GM19467 (cell line): ENCODE measurements at regions not wholly inside any gene's neighbourhood (a gene's known extent, or its start where the extent isn't known, plus 50 kb on each side); places are given as distances from the start of the nearest gene placed in this dataset.

Experiments used
- ATAC-seq: cut with Tn5 transposase; IDR thresholded peaks from one replicate; pipeline ENCODE4 v1.9.1; 2021; ENCODE audit warnings: mild to moderate bottlenecking, moderate library complexity; ENCODE audit not compliant: unreplicated experiment

DNA sequence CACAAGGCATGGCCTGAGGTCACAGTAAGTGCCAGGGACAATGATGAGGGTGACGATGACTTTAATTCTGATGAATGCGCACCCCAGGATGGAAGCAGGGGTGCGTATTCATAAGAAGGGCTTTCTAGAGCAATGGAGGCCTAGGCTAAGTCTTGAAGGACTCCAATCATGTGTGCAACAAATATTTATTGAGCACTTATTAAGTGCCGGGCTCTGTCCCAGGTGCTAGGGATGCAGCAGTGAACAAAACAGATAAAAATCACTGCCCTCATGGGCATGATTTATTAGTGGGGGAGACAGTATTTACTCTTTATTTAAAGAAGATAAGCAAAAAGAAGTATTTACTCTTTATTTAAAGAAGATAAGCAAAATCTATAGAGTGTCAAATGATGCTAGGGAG, 198.2 kb upstream of the KCNG1 start:
- no peak for ATAC-seq

DNA sequence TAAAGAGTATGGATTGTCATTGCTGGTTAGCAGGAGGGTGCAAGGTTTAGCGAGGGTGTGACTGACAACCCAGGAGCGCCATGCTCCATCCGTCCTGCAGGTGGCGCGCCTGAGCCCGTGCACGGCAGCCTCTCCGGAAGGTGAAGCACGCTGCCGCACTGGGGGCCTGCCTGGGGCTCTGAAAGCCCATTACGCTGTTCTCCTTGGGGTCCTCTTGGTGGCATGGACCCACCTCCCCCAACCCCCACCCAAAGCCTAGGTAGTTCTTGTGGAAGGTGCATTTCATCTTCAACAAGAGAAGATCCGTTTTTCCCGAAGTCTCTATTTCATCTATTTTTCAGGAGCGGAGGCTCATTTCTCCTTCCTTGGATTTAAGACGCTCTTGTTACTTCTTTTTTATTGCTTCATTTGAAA, 197.4 kb upstream of the KCNG1 start:
- no peak for ATAC-seq

DNA sequence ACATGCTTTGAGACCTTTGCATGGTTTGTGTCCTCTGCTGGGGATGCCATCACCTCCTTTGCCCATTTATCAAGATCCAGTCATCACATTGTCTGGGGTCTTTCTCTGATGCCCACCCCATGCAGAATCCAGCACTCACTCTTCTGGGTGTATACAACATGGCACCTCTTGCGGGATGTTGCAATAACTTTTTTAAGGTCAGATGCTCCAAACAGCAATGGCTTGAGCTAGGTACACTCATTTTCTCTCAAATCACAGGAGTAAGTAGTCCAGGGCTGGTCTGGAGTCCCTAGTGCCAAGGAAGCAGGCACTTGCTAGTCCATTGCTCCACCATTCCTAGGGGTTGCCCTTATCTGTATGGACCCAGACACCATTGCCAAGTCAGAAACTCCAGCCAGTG, 196.6 kb upstream of the KCNG1 start:
- ATAC-seq = no peak

DNA sequence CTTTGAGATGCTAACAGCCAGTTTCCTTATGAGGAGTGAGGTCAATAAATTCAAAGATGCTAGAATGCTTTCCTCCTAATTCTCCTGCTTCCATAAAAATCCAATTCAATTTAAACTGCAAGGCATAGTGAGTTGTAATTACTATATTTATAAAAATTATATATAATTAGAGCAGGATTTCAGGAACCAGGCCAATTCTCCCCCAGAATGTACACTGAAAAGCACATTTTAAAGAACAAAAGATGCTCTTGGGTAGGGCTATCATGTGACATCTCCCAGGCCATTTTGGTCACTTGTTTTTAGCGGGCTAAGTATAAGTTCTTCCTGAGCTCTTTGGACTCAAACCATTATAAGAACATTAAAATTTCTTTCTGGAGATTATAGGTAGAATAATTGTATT, 195.7 kb upstream of the KCNG1 start:
- no peak for ATAC-seq

DNA sequence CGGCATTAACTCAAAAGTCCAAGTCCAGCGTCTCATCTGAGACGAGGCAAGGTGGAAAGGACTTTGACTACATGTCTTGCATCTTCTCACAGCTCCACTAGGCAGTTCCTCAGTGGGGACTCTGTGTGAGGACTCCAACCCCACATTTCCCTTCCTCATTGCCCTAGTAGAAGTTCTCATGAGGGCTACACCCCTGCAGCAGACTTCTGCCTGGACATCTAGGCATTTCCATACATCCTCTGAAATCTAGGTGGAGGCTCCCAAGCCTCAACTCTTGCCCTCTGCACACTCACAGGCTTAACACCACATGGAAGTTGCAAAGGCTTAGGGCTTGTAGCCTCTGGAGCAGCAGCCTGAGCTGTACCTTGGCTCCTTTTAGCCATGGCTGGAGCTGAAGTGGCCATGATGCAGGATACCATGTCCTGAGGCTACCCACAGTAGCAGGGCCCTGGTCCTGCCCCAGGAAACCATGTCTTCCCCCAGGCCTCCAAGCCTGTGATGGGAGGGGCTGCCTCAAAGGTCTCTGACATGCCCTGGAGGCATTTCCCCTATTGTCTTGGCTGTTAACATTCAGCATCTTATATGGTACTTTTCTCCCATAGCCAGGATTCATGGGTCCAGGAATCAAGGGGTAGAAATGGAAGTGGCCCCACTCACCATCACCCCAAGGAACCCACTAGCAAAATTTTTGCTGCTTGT, 194.6 kb upstream of the KCNG1 start:
- no peak for ATAC-seq

DNA sequence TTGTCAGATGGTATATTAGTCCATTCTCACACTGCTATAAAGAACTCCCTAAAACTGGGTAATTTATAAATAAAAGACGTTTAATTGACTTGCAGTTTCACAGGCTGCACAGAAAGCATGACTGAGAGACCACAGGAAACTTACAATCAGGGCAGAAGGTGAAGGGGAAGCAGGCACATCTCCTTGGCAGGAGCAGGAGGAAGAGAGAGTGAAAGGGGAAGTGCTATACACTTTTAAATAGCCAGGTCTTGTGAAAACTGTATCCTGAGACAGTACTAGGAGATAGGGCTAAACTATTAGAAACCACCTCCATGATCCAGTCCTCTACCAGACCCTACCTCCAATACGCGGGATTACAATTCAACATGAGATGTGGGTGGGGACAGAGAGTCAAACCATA, 193.9 kb upstream of the KCNG1 start:
- no peak for ATAC-seq

DNA sequence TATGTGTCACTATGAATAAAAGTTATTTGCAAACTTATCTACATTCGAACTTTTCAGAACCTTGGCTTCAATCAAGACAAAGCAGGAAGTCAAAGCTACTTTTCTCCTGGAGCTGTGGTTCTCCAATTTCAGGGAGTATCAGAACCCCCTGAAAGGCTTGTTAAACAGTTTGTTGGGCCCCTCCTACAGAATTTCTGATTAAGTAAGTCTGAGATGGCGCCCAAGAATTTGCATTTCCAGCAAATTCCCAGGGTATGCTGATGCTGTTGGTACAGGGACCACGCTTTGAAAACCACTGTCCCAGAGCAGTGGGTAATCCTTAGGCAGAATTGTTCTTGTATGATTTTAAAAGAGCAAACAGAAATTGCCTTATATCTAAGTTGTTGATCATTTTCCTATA, 189.9 kb upstream of the KCNG1 start:
- ATAC-seq = no peak

DNA sequence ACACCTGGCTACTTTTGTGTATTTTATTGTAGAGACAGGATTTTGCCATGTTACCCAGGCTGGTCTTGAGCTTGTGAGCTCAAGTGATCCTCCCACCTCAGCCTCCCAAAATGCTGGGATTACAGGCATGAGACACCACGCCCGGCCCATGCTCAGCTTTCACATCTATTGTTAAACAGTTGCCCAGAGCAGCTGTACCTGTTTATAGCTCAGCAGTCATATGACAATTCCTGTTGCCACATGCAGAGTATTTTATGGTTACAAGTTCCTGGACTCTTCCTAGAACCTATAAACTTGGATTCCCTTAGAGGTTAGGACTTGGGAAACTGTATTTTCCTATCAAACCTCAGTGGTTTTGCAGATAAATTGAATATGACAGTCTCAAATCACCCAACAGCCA, 188.3 kb upstream of the KCNG1 start:
- no peak for ATAC-seq

DNA sequence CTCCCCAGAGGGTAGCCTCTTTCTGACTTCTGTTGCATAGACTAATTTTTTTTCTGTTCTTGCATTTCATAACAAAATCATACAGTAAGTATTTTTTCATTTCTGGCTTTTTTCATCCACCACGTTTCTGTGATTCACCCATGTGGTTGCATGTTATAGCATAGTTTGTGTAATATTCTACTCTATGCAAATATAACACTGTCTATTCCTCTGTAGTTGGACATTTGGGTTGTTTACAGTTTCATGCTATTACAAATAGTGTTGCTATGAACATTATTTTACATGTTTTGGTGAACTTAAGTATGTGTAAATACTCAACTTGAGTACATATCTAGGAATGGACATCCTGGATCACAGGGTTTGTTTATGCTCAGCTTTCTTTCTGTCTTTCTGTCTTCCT, 187.2 kb upstream of the KCNG1 start:
- ATAC-seq = no peak

DNA sequence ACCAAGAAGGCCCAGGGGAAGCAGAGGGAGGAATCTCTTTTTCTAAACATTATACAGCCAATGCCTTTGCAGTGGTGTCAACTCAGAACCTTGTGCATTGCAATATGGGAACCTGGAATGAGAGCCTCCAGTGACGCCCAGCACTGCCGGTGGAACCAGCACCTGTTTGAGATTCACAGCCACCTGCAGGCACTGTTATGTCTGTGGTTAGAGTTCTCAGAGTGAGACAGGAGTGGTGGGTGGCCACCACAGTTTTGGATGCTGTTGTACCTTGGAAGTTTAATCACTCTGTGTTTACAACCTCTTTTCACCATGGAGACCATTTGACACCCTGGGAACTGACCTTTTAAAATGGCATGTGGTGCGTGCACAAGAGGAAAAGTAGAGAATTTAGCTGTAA, 185.3 kb upstream of the KCNG1 start:
- ATAC-seq = no peak

DNA sequence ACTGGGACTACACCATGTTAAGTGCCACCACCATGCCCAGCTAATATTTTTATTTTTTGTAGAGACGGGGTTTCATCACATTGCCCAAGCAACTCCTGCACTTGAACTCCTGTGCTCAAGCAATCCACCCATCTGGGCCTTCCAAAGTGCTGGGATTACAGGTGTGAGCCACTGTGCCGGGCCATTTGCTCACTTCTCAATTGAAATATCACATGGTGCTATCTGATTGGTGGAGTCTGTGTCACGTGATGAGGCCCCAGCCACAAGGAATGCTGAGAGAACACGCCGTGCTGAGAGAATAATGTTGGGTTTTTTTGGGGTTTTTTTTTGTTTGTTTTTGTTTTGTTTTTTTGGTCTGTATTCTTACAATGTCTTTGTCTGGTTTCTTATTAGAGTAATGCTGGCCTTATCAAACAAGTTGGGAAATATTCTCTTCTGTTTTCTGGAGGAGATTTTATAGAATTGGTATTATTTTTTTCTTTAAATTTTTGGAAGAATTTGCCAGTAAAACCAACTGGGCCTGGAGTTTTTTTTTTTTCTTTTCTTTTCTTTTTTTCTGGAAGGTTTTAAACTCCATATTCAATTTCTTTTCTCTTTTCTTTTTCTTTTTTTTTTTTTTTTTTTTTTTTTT, 183.2 kb upstream of the KCNG1 start:
- ATAC-seq = no peak

DNA sequence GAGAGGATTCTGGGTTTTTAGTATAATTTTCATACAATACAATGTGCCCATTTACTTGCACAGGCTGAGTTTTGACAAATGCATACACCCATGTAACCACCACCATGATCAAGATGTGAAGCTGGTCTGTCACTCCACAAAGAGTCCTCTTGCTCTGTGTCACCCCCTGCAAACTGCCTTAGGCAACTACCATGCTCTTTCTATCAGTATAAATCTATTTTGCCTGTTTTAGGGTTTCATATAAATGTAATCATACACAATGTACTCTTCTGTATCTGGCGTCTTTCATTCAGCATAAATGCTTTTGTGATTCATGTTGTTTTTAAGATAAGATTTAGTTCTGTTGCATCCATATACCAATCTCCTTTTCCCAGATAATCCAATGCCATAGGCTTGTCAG, 181.9 kb upstream of the KCNG1 start:
- ATAC-seq = no peak

DNA sequence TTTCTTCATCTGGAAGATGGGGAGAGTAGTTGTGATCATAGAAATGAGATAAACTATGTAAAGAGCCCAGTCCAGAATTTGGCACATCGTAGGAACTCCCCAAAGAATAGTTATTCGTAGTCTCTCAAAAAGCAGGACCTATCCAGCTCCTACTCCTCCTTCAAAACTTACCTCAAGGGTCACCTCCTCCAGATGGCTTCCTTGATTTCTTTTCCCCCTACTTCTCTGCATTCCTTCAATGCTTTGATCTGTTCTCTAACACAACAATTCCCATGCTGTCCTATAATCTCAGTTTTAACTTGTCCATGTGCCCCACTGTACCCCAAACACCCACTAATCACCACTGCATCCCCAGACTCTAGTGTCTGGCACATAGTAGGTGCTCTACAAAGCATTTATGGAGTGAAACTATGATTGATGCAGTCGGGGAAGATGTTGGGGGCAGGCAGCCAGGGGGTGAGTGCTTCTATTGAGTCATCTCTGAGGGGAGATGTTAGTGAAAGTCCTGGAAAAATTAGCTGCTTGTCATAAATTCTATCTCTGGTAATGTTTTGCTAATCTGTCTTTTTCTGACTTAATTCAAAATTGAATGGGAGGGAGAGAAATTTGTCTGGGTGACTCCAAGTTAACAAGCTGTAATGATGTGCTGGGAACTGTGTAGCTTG, 181.3 kb upstream of the KCNG1 start:
- ATAC-seq = no peak

DNA sequence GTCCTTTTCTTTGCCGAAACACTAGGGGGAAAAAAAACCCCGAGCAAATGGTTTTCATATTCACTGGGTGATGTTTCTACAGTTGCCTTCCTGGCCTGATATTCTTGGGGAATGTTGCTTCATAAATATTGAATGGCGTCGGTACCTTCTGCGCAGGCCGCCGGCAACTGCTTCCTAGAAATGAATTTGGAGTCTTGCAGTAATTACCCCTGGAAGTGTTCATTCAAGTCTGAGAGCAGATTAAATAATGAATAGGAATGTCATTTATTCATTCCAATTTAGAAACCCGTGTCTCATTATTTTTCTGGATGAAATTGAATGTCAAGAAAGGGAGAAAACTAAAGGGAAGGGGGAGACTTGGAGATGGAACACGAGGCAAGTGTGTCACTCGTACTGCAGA, 179.4 kb upstream of the KCNG1 start:
- ATAC-seq = no peak

DNA sequence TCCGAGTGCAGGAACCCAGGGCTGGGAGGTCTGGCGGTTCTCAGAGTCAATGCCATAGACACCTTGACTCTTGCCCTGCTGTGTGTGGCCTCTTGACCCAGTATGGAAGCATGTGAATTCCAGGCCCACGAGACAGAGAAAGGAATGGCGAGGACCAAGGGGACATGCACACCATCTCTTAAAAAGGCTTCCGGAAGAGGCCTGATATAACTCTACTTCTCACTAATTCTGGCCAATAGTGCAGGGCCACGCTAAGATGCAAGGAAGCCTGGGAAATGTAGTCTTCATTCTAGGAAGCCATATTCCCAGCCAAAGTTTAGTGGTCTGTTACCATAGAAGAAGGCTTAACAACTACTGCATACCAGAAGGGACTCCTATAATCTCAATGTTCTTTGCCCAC, 177.0 kb upstream of the KCNG1 start:
- ATAC-seq = no peak

DNA sequence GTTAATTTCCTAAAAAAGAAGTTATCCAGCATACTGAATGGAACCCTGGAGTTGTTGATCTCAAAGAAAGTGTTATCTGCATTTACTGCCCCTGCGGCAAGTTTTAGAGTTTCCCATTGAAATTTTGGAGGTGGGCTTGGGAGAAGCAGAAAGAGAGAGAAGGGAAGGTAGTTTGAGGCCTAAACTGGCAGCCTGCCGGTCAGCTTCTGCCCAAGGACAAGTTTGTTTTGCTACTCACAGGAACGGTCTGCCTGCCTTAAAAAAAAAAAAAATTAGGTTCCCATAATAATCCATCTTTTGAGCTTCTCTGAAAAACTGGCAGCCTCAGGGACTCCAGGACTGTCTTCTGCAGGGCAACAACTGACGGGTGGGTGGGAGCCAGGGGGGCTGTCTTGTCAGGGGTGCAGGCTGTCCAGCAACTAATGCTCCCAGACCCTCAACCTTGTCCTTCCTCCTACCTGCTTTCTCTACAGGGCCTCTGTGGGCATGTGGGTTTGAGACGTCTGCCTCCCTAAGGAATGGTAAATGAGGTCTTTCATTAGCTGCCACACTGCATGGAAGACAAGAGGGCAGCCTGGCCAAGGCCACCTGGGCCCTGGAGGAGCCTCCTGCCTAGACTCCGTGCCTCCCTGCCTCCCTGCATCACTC, 176.1 kb upstream of the KCNG1 start:
- no peak for ATAC-seq

DNA sequence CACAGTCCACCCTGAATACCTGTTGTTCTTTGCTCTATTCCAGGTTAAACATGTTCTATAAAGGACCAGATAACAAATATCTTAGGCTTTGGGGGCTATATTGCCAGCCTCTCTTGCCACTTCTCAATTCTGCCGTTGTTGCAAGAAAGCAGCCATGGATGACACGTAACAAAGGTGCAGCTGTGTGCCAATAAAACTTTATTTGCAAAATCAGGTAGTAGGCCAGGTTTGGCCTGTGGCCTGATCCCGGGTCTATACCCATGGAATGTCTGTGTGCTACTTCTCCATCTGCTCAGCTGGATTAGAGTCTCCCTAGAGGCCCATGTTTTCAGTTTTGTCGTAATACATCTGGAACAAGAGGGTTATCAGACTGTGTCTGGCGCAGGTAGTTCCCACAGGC, 175.3 kb upstream of the KCNG1 start:
- no peak for ATAC-seq

DNA sequence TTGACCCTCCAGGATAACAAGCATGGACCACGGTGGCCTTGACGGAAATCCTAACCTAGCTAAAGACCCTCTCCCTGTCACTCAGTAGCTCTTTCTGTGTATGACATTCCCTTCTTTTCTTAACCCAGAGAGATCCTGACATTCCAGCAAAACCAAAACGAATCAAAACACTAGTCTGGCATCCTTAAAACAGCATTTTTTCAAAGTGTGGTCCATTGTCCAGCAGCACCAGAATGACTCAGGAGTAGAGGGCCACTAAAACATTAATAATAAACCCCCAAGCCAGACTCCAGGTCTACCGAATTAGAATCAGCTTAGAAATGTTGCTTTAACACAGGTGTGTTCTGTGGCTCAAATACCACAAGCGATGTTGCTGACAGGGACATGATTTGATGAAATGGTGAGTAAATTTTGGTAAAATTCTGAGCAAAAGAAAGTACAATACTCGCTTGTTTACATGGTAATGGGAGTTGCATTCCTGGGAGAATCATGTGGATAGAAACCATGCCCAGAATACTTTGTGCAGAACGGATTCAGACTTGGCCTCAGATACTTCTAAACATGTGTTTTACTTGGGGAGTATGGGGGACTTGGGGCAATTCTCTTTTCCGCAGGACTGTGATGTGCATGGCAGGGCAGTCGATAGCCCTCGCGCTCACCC, 174.2 kb upstream of the KCNG1 start:
- no peak for ATAC-seq

DNA sequence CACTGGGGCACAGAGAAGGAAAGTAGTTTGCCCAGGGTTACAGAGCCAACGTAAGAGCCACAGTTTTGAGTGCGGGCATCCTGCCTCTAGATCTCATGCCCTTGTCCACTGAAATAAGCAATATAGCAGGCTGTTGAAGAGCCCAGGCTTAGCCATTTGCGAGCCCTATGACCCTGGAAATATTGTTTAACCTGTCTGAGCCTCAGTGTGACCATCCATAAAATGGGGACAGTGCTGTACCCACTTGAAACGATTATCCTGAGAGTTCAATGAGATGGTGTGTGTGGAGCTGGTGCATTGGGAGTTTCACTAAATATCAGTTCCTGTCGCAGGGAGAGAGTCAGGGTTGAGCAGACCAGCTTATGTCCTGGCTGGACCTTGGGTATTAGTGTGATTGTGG, 173.1 kb upstream of the KCNG1 start:
- ATAC-seq = no peak

DNA sequence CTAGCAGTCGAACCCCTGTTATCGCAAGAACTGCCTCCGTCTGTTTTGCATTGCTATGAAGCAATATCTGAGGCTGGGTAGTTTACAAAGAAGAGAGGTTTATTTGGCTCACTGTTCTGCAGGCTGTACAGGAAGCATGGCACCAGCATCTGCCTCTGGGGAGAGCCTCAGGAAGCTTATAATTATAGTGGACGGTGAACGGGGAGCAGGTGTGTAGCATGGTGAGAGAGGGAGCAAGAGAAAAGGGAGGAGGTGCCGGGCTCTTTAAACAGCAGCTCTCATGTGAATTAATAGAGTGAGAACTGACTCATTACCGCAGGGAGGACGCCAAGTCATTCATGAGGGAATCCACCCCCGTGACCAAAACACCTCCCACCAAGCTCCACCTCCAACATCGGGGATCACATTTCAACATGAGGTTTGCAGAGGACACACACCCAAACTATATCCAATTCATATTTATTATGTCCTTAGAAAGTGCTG, 172.6 kb upstream of the KCNG1 start:
- ATAC-seq = no peak

DNA sequence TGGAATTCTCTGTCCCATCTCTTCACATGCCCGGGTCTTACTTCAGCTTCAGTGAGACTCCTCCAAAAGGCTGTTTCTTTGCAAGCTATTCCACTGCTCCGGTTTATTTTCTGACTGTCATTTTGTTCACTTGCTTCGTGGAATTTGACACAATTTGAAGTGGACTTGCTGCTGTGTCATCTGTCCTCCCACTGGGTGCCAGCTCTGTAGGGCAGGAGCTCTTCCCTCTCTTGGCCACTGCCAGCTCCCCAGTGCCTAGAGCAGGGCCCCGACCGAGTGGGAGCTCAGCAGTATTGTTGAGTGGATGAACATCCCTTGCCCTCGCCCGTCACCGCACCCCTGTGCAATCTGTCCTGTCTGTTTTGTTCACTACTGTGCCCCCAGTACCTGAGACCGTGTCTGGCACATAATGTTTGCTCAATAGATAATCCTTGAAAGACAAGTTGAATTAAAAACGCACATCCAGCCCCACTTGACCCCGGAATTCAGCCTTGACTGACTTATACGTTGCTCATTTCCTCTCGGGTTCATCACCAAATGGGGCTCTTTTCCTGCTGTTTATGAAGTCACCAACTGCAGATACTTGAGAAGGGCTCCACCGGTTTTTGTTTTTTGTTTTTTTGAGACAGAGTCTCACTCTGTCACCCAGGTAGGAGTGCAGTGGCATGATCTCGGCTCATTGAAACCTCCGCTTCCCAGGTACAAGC, 170.3 kb upstream of the KCNG1 start:
- ATAC-seq = no peak
